ENCODE measurements at regions not wholly inside any gene's neighbourhood (a gene's known extent, or its start where the extent isn't known, plus 50 kb on each side); places are given as distances from the start of the nearest gene placed in this dataset.

- no peak overlapping the region for H3K9ac ChIP-seq (ENCODE audit: low read length)
- H3K4me1 ChIP-seq (ENCODE audit: control insufficient read depth, insufficient read depth, low read length), result no peaks in the 10 kb centered on the region
- peaks cover 9% of the 10 kb centered on the region for H3K9me3 ChIP-seq (ENCODE audit: control insufficient read depth, low read length)
- H3K27me3 ChIP-seq (replicated peaks; ENCODE audit: control insufficient read depth, insufficient read depth, low read length), result no peaks in the 10 kb centered on the region
- no peak overlapping the region for H3K4me3 ChIP-seq (ENCODE audit: low read length)
- H3K36me3 ChIP-seq (ENCODE audit: control insufficient read depth, insufficient read depth, low read length, severe bottlenecking), result no peaks in the 10 kb centered on the region
- no peak for DNase-seq (ENCODE audit: low read depth)
Measured at GRCh38 chr6:9620687-9621086, 794.2 kb downstream of the TFAP2A start.

GRCh38 chr6:9620263-9620662 lies 794.6 kb downstream of the TFAP2A start:
- Histone ChIP-seq H3K9ac (ENCODE audit: low read length) (no peak overlapping the region), H3K9me3 (ENCODE audit: control insufficient read depth, low read length) (peaks cover 4% of the 10 kb centered on the region), H3K4me1 (ENCODE audit: control insufficient read depth, insufficient read depth, low read length) (no peaks in the 10 kb centered on the region), H3K36me3 (ENCODE audit: control insufficient read depth, insufficient read depth, low read length, severe bottlenecking) (no peaks in the 10 kb centered on the region), H3K4me3 (ENCODE audit: low read length) (no peak overlapping the region), H3K27me3 (replicated peaks; ENCODE audit: control insufficient read depth, insufficient read depth, low read length) (no peaks in the 10 kb centered on the region)
- peak; percentile 7 for DNase-seq (ENCODE audit: low read depth)

GRCh38 chr6:9614778-9615177 lies 800.1 kb downstream of the TFAP2A start:
- Histone ChIP-seq H3K36me3 (ENCODE audit: control insufficient read depth, insufficient read depth, low read length, severe bottlenecking) (no peaks in the 10 kb centered on the region), H3K9me3 (ENCODE audit: control insufficient read depth, low read length) (no peaks in the 10 kb centered on the region), H3K4me1 (ENCODE audit: control insufficient read depth, insufficient read depth, low read length) (no peaks in the 10 kb centered on the region), H3K4me3 (ENCODE audit: low read length) (no peak overlapping the region), H3K9ac (ENCODE audit: low read length) (no peak overlapping the region), H3K27me3 (replicated peaks; ENCODE audit: control insufficient read depth, insufficient read depth, low read length) (no peaks in the 10 kb centered on the region)
- no peak for DNase-seq (ENCODE audit: low read depth)

- H3K9ac ChIP-seq (ENCODE audit: low read length), result no peak overlapping the region
- H3K4me3 ChIP-seq (ENCODE audit: low read length), result no peak overlapping the region
- H3K27me3 ChIP-seq (replicated peaks; ENCODE audit: control insufficient read depth, insufficient read depth, low read length), result no peaks in the 10 kb centered on the region
- no peaks in the 10 kb centered on the region for H3K4me1 ChIP-seq (ENCODE audit: control insufficient read depth, insufficient read depth, low read length)
- H3K9me3 ChIP-seq (ENCODE audit: control insufficient read depth, low read length), result no peaks in the 10 kb centered on the region
- no peak for DNase-seq (ENCODE audit: low read depth)
- H3K36me3 ChIP-seq (ENCODE audit: control insufficient read depth, insufficient read depth, low read length, severe bottlenecking), result no peaks in the 10 kb centered on the region
Measured at GRCh38 chr6:9612489-9612888, 802.4 kb downstream of the TFAP2A start.

GRCh38 chr6:9610620-9611415 lies 804.1 kb downstream of the TFAP2A start:
- Histone ChIP-seq H3K9me3 (ENCODE audit: control insufficient read depth, low read length) (no peaks in the 10 kb centered on the region), H3K36me3 (ENCODE audit: control insufficient read depth, insufficient read depth, low read length, severe bottlenecking) (no peaks in the 10 kb centered on the region), H3K27me3 (replicated peaks; ENCODE audit: control insufficient read depth, insufficient read depth, low read length) (no peaks in the 10 kb centered on the region), H3K4me1 (ENCODE audit: control insufficient read depth, insufficient read depth, low read length) (no peaks in the 10 kb centered on the region), H3K9ac (ENCODE audit: low read length) (no peak overlapping the region), H3K4me3 (ENCODE audit: low read length) (no peak overlapping the region)
- DNase-seq (ENCODE audit: low read depth), result no peak

- no peaks in the 10 kb centered on the region for H3K9me3 ChIP-seq (ENCODE audit: control insufficient read depth, low read length)
- H3K36me3 ChIP-seq (ENCODE audit: control insufficient read depth, insufficient read depth, low read length, severe bottlenecking), result no peaks in the 10 kb centered on the region
- H3K9ac ChIP-seq (ENCODE audit: low read length), result no peak overlapping the region
- no peaks in the 10 kb centered on the region for H3K27me3 ChIP-seq (replicated peaks; ENCODE audit: control insufficient read depth, insufficient read depth, low read length)
- H3K4me3 ChIP-seq (ENCODE audit: low read length), result no peak overlapping the region
- H3K4me1 ChIP-seq (ENCODE audit: control insufficient read depth, insufficient read depth, low read length), result no peaks in the 10 kb centered on the region
- no peak for DNase-seq (ENCODE audit: low read depth)
Measured at GRCh38 chr6:9606435-9607134, 808.3 kb downstream of the TFAP2A start.

GRCh38 chr6:9594746-9595145 lies 820.1 kb downstream of the TFAP2A start:
- no peaks in the 10 kb centered on the region for H3K36me3 ChIP-seq (ENCODE audit: control insufficient read depth, insufficient read depth, low read length, severe bottlenecking)
- DNase-seq (ENCODE audit: low read depth), result no peak
- no peak overlapping the region for H3K4me3 ChIP-seq (ENCODE audit: low read length)
- H3K4me1 ChIP-seq (ENCODE audit: control insufficient read depth, insufficient read depth, low read length), result no peaks in the 10 kb centered on the region
- H3K27me3 ChIP-seq (replicated peaks; ENCODE audit: control insufficient read depth, insufficient read depth, low read length), result no peaks in the 10 kb centered on the region
- peaks cover 2% of the 10 kb centered on the region for H3K9me3 ChIP-seq (ENCODE audit: control insufficient read depth, low read length)
- H3K9ac ChIP-seq (ENCODE audit: low read length), result no peak overlapping the region

- Histone ChIP-seq H3K27me3 (replicated peaks; ENCODE audit: control insufficient read depth, insufficient read depth, low read length) (no peaks in the 10 kb centered on the region), H3K36me3 (ENCODE audit: control insufficient read depth, insufficient read depth, low read length, severe bottlenecking) (no peaks in the 10 kb centered on the region), H3K9me3 (ENCODE audit: control insufficient read depth, low read length) (peaks cover 2% of the 10 kb centered on the region), H3K4me1 (ENCODE audit: control insufficient read depth, insufficient read depth, low read length) (no peaks in the 10 kb centered on the region), H3K9ac (ENCODE audit: low read length) (no peak overlapping the region), H3K4me3 (ENCODE audit: low read length) (no peak overlapping the region)
- DNase-seq (ENCODE audit: low read depth), result no peak
Measured at GRCh38 chr6:9593554-9593953, 821.3 kb downstream of the TFAP2A start.

GRCh38 chr6:9583753-9584352 lies 831.0 kb downstream of the TFAP2A start:
- no peak for DNase-seq (ENCODE audit: low read depth)
- Histone ChIP-seq H3K4me3 (ENCODE audit: low read length) (no peak overlapping the region), H3K27me3 (replicated peaks; ENCODE audit: control insufficient read depth, insufficient read depth, low read length) (no peaks in the 10 kb centered on the region), H3K9ac (ENCODE audit: low read length) (no peak overlapping the region), H3K9me3 (ENCODE audit: control insufficient read depth, low read length) (no peaks in the 10 kb centered on the region), H3K4me1 (ENCODE audit: control insufficient read depth, insufficient read depth, low read length) (no peaks in the 10 kb centered on the region), H3K36me3 (ENCODE audit: control insufficient read depth, insufficient read depth, low read length, severe bottlenecking) (no peaks in the 10 kb centered on the region)

- Histone ChIP-seq H3K9me3 (ENCODE audit: control insufficient read depth, low read length) (no peaks in the 10 kb centered on the region), H3K4me1 (ENCODE audit: control insufficient read depth, insufficient read depth, low read length) (no peaks in the 10 kb centered on the region), H3K4me3 (ENCODE audit: low read length) (no peak overlapping the region), H3K27me3 (replicated peaks; ENCODE audit: control insufficient read depth, insufficient read depth, low read length) (no peaks in the 10 kb centered on the region), H3K9ac (ENCODE audit: low read length) (no peak overlapping the region), H3K36me3 (ENCODE audit: control insufficient read depth, insufficient read depth, low read length, severe bottlenecking) (no peaks in the 10 kb centered on the region)
- DNase-seq (ENCODE audit: low read depth), result no peak
Measured at GRCh38 chr6:9581155-9581554, 833.7 kb downstream of the TFAP2A start.

- no peaks in the 10 kb centered on the region for H3K4me1 ChIP-seq (ENCODE audit: control insufficient read depth, insufficient read depth, low read length)
- H3K36me3 ChIP-seq (ENCODE audit: control insufficient read depth, insufficient read depth, low read length, severe bottlenecking), result no peaks in the 10 kb centered on the region
- no peak for DNase-seq (ENCODE audit: low read depth)
- no peaks in the 10 kb centered on the region for H3K9me3 ChIP-seq (ENCODE audit: control insufficient read depth, low read length)
- no peak overlapping the region for H3K9ac ChIP-seq (ENCODE audit: low read length)
- no peaks in the 10 kb centered on the region for H3K27me3 ChIP-seq (replicated peaks; ENCODE audit: control insufficient read depth, insufficient read depth, low read length)
- no peak overlapping the region for H3K4me3 ChIP-seq (ENCODE audit: low read length)
Measured at GRCh38 chr6:9576521-9576920, 838.4 kb downstream of the TFAP2A start.
